ENCODE measurements at regions not wholly inside any gene's neighbourhood (a gene's known extent, or its start where the extent isn't known, plus 50 kb on each side); places are given as distances from the start of the nearest gene placed in this dataset.
A peak's percentile ranks its signal among the peaks of the same experiment; 100 is the strongest.

- H3K4me3 ChIP-seq (ENCODE audit: low read length) = no peak overlapping the region
- no peak for TF ChIP-seq CTCF (IDR thresholded peaks at IDR 0.05; ENCODE audit: insufficient read depth, low read depth, low read length, missing control alignments)
- no peak for DNase-seq (ENCODE audit: low read depth)
Measured at GRCh38 chr10:4647109-4647785, 178.8 kb upstream of the AKR1E2 start.

- peak; percentile 50 for DNase-seq (ENCODE audit: low read depth)
- no peak overlapping the region for H3K4me3 ChIP-seq (ENCODE audit: low read length)
- no peak for TF ChIP-seq CTCF (IDR thresholded peaks at IDR 0.05; ENCODE audit: insufficient read depth, low read depth, low read length, missing control alignments)
Measured at GRCh38 chr10:4646547-4646946, 179.5 kb upstream of the AKR1E2 start.

- no peak overlapping the region for H3K4me3 ChIP-seq (ENCODE audit: low read length)
- TF ChIP-seq CTCF (IDR thresholded peaks at IDR 0.05; ENCODE audit: insufficient read depth, low read depth, low read length, missing control alignments) = no peak
- no peak for DNase-seq (ENCODE audit: low read depth)
Measured at GRCh38 chr10:4645836-4646235, 180.2 kb upstream of the AKR1E2 start.

GRCh38 chr10:4643471-4643870, 182.5 kb upstream of the AKR1E2 start:
- no peak for TF ChIP-seq CTCF (IDR thresholded peaks at IDR 0.05; ENCODE audit: insufficient read depth, low read depth, low read length, missing control alignments)
- H3K4me3 ChIP-seq (ENCODE audit: low read length) = no peak overlapping the region
- no peak for DNase-seq (ENCODE audit: low read depth)

- TF ChIP-seq CTCF (IDR thresholded peaks at IDR 0.05; ENCODE audit: insufficient read depth, low read depth, low read length, missing control alignments) = no peak
- H3K4me3 ChIP-seq (ENCODE audit: low read length) = no peak overlapping the region
- no peak for DNase-seq (ENCODE audit: low read depth)
Measured at GRCh38 chr10:4639960-4640359, 186.0 kb upstream of the AKR1E2 start.

- TF ChIP-seq CTCF (IDR thresholded peaks at IDR 0.05; ENCODE audit: insufficient read depth, low read depth, low read length, missing control alignments) = no peak
- H3K4me3 ChIP-seq (ENCODE audit: low read length) = no peak overlapping the region
- no peak for DNase-seq (ENCODE audit: low read depth)
Measured at GRCh38 chr10:4638099-4638498, 187.9 kb upstream of the AKR1E2 start.

GRCh38 chr10:4637657-4638056, 188.3 kb upstream of the AKR1E2 start:
- TF ChIP-seq CTCF (IDR thresholded peaks at IDR 0.05; ENCODE audit: insufficient read depth, low read depth, low read length, missing control alignments) = no peak
- no peak overlapping the region for H3K4me3 ChIP-seq (ENCODE audit: low read length)
- no peak for DNase-seq (ENCODE audit: low read depth)
